Tongue (tissue), 1 donor: ENCODE measurements at regions not wholly inside any gene's neighbourhood (a gene's known extent, or its start where the extent isn't known, plus 50 kb on each side); places are given as distances from the start of the nearest gene placed in this dataset.

Experiments used
- DNase-seq: peaks from one replicate; pipeline ENCODE4 v3.0.0-alpha.2; 2015

GRCh38 chr4:123278755-123279154 is 117.8 kb upstream of the SPRY1 start:
- DNase-seq: no peak

GRCh38 chr4:123283371-123283895 is 113.2 kb upstream of the SPRY1 start:
- no peak for DNase-seq

GRCh38 chr4:123284168-123284567 is 112.4 kb upstream of the SPRY1 start:
- DNase-seq: peak; percentile 55

- no peak for DNase-seq
These were observed 109.6 kb upstream of the SPRY1 start for GRCh38 chr4:123286903-123287466.

GRCh38 chr4:123288309-123289025 is 108.1 kb upstream of the SPRY1 start:
- no peak for DNase-seq

- DNase-seq: no peak
These were observed 105.3 kb upstream of the SPRY1 start for GRCh38 chr4:123291329-123291728.

GRCh38 chr4:123297836-123298235 is 98.8 kb upstream of the SPRY1 start:
- no peak for DNase-seq

GRCh38 chr4:123298261-123298660 is 98.3 kb upstream of the SPRY1 start:
- no peak for DNase-seq

- DNase-seq: no peak
These were observed 97.8 kb upstream of the SPRY1 start for GRCh38 chr4:123298801-123299200.

GRCh38 chr4:123299212-123299691 is 97.3 kb upstream of the SPRY1 start:
- peak; percentile 55 for DNase-seq

- no peak for DNase-seq
These were observed 96.2 kb upstream of the SPRY1 start for GRCh38 chr4:123300222-123301039.

- DNase-seq: no peak
These were observed 94.7 kb upstream of the SPRY1 start for GRCh38 chr4:123301923-123302322.

GRCh38 chr4:123304151-123304964 is 92.2 kb upstream of the SPRY1 start:
- peak; percentile 83 for DNase-seq

- DNase-seq: peak; percentile 77
These were observed 90.9 kb upstream of the SPRY1 start for GRCh38 chr4:123305736-123306135.

GRCh38 chr4:123306769-123307168 is 89.8 kb upstream of the SPRY1 start:
- DNase-seq: no peak

GRCh38 chr4:123308667-123309066 is 87.9 kb upstream of the SPRY1 start:
- DNase-seq: no peak

- no peak for DNase-seq
These were observed 84.5 kb upstream of the SPRY1 start for GRCh38 chr4:123312116-123312515.

- DNase-seq: no peak
These were observed 83.5 kb upstream of the SPRY1 start for GRCh38 chr4:123312951-123313592.

- DNase-seq: no peak
These were observed 81.0 kb upstream of the SPRY1 start for GRCh38 chr4:123315617-123316016.

GRCh38 chr4:123317211-123317610 is 79.4 kb upstream of the SPRY1 start:
- no peak for DNase-seq

GRCh38 chr4:123319639-123320038 is 77.0 kb upstream of the SPRY1 start:
- no peak for DNase-seq

- DNase-seq: no peak
These were observed 72.6 kb upstream of the SPRY1 start for GRCh38 chr4:123323998-123324397.
